Activated CD4-positive, alpha-beta T cell treated with anti-CD3 and anti-CD28 coated beads, Interleukin-2, amount 10 ng/mL, durations not matched to agents 24 days and 14 days (primary cell): ENCODE measurements at regions not wholly inside any gene's neighbourhood (a gene's known extent, or its start where the extent isn't known, plus 50 kb on each side); places are given as distances from the start of the nearest gene placed in this dataset.

Source experiments
- DNase-seq: peaks from one replicate; pipeline ENCODE4 v3.0.0; 2022
- H3K27ac Mint-ChIP-seq: one replicate; pipeline ENCODE4 v1.8.0; 2022; ENCODE audit warnings: mild to moderate bottlenecking, mixed read lengths
- H3K27me3 Mint-ChIP-seq: one replicate; pipeline ENCODE4 v1.8.0; 2022; ENCODE audit warnings: mixed read lengths
- H3K36me3 Mint-ChIP-seq: one replicate; pipeline ENCODE4 v1.8.0; 2022; ENCODE audit warnings: low read depth, mild to moderate bottlenecking, mixed read lengths
- H3K4me1 Mint-ChIP-seq: one replicate; pipeline ENCODE4 v1.8.0; 2021; ENCODE audit warnings: mixed read lengths
- H3K4me3 Mint-ChIP-seq: one replicate; pipeline ENCODE4 v1.8.0; 2022; ENCODE audit warnings: mild to moderate bottlenecking, moderate library complexity, mixed read lengths
- H3K9me3 Mint-ChIP-seq: one replicate; pipeline ENCODE4 v1.8.0; 2021; ENCODE audit warnings: mixed read lengths
- intact Hi-C: fragments of 100-400 bp; cut with micrococcal nuclease; formaldehyde crosslinking; loops from one replicate; pipeline ENCODE4 v1.15.1; 2023

GRCh38 chr4:115883847-115884246, 770.4 kb upstream of the NDST4 start:
- intact Hi-C loops: loop anchor here (10.0 kb wide), 1 partner anchor 1091 kb away; no protein-coding TSS in a partner anchor
- no peak for DNase-seq
- H3K9me3 Mint-ChIP-seq: no peaks in the 10 kb centered on the region
- H3K4me3 Mint-ChIP-seq: no peak overlapping the region
- no peak overlapping the region for H3K27ac Mint-ChIP-seq
- H3K27me3 Mint-ChIP-seq: no peaks in the 10 kb centered on the region
- no peaks in the 10 kb centered on the region for H3K36me3 Mint-ChIP-seq
- H3K4me1 Mint-ChIP-seq: no peaks in the 10 kb centered on the region

DNA sequence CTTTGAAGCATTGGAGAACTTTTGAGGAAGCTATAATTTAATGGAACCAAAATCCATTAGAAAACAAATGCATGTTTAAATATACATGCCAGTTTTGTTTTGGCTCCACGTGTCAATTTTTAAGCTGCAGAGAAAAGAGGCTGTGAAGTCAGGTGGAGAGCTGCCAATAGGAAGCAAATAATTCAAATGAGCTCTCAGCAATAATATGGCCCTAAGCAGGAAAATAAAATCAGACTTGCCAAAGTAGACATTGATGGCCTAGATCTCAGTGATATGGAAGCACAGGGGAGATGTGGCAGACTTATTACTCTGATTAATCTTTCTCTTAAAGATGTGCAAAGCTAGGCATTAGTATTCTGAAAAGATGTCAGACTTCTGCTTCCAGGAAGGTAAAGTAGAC, 769.8 kb upstream of the NDST4 start:
- no peaks in the 10 kb centered on the region for H3K4me1 Mint-ChIP-seq
- H3K36me3 Mint-ChIP-seq: no peaks in the 10 kb centered on the region
- H3K27ac Mint-ChIP-seq: no peak overlapping the region
- DNase-seq: no peak
- intact Hi-C loops: loop anchor here (10.0 kb wide), 1 partner anchor 1092 kb away; no protein-coding TSS in a partner anchor
- H3K9me3 Mint-ChIP-seq: no peaks in the 10 kb centered on the region
- no peaks in the 10 kb centered on the region for H3K27me3 Mint-ChIP-seq
- no peak overlapping the region for H3K4me3 Mint-ChIP-seq

GRCh38 chr4:115873048-115873447, 759.6 kb upstream of the NDST4 start:
- Mint-ChIP-seq H3K36me3 (no peaks in the 10 kb centered on the region), H3K27ac (no peak overlapping the region), H3K4me3 (no peak overlapping the region), H3K27me3 (no peaks in the 10 kb centered on the region), H3K4me1 (no peaks in the 10 kb centered on the region), H3K9me3 (no peaks in the 10 kb centered on the region)
- intact Hi-C loops: no loop called here
- no peak for DNase-seq

DNA sequence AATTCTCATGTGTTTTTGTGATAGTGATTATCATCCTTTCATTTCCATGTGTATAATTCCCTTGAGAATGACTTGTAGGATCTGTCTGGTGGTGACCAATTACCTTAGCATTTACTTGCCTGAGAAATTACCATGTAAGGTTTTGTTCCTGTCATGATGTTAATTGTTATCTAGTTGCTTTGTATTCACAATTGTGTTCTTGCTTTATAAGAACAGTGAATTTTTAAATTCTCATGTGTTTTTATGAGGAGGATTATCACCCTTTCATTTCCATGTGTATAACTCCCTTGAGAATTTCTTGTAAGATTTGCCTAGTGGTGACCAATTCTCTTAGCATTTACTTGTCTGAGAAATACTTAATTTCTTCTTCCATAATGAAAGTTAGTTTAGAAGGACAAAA, 758.2 kb upstream of the NDST4 start:
- no peaks in the 10 kb centered on the region for H3K27me3 Mint-ChIP-seq
- DNase-seq: no peak
- H3K4me1 Mint-ChIP-seq: no peaks in the 10 kb centered on the region
- no peaks in the 10 kb centered on the region for H3K9me3 Mint-ChIP-seq
- intact Hi-C loops: no loop called here
- no peak overlapping the region for H3K4me3 Mint-ChIP-seq
- no peaks in the 10 kb centered on the region for H3K36me3 Mint-ChIP-seq
- H3K27ac Mint-ChIP-seq: no peak overlapping the region

- Mint-ChIP-seq H3K27ac (no peak overlapping the region), H3K27me3 (no peaks in the 10 kb centered on the region), H3K4me3 (no peak overlapping the region), H3K9me3 (no peaks in the 10 kb centered on the region), H3K36me3 (no peaks in the 10 kb centered on the region), H3K4me1 (no peaks in the 10 kb centered on the region)
- DNase-seq: no peak
- intact Hi-C loops: no loop called here
Measured at GRCh38 chr4:115866364-115866896, 753.0 kb upstream of the NDST4 start.

DNA sequence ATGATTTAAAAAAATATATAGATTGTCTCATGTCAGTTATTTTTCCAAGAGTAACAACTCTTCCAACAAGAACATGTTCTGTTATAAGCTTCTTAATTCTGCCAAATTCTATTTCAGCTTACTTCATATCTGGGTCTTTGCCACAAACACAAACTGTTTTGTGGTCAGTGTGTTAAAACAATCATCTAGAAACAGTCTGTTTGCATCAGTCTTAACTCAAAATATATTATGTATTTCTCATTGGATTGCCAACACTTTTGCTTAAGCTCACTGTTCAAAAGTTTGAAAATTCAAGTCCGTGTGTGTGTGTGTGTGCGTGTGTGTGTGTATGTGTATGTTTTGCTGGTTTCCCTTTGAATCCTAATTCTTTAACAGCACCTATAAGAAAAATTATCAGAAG, 752.3 kb upstream of the NDST4 start:
- no peaks in the 10 kb centered on the region for H3K4me1 Mint-ChIP-seq
- H3K36me3 Mint-ChIP-seq: no peaks in the 10 kb centered on the region
- DNase-seq: no peak
- H3K4me3 Mint-ChIP-seq: no peak overlapping the region
- no peaks in the 10 kb centered on the region for H3K9me3 Mint-ChIP-seq
- intact Hi-C loops: no loop called here
- no peak overlapping the region for H3K27ac Mint-ChIP-seq
- no peaks in the 10 kb centered on the region for H3K27me3 Mint-ChIP-seq

GRCh38 chr4:115852767-115853091, 739.3 kb upstream of the NDST4 start:
- intact Hi-C loops: loop anchor here (5.0 kb wide), 2 partner anchors 620 to 760 kb away; no protein-coding TSS in a partner anchor
- Mint-ChIP-seq H3K4me3 (no peak overlapping the region), H3K27ac (no peak overlapping the region), H3K27me3 (no peaks in the 10 kb centered on the region), H3K36me3 (no peaks in the 10 kb centered on the region), H3K4me1 (no peaks in the 10 kb centered on the region), H3K9me3 (no peaks in the 10 kb centered on the region)
- DNase-seq: no peak

- H3K4me1 Mint-ChIP-seq: no peaks in the 10 kb centered on the region
- no peaks in the 10 kb centered on the region for H3K36me3 Mint-ChIP-seq
- H3K27ac Mint-ChIP-seq: no peak overlapping the region
- intact Hi-C loops: loop anchor here (5.0 kb wide), 2 partner anchors 620 to 760 kb away; no protein-coding TSS in a partner anchor
- peak; percentile 68 for DNase-seq
- H3K9me3 Mint-ChIP-seq: no peaks in the 10 kb centered on the region
- H3K4me3 Mint-ChIP-seq: no peak overlapping the region
- no peaks in the 10 kb centered on the region for H3K27me3 Mint-ChIP-seq
Measured at GRCh38 chr4:115851918-115852766, 738.7 kb upstream of the NDST4 start.

DNA sequence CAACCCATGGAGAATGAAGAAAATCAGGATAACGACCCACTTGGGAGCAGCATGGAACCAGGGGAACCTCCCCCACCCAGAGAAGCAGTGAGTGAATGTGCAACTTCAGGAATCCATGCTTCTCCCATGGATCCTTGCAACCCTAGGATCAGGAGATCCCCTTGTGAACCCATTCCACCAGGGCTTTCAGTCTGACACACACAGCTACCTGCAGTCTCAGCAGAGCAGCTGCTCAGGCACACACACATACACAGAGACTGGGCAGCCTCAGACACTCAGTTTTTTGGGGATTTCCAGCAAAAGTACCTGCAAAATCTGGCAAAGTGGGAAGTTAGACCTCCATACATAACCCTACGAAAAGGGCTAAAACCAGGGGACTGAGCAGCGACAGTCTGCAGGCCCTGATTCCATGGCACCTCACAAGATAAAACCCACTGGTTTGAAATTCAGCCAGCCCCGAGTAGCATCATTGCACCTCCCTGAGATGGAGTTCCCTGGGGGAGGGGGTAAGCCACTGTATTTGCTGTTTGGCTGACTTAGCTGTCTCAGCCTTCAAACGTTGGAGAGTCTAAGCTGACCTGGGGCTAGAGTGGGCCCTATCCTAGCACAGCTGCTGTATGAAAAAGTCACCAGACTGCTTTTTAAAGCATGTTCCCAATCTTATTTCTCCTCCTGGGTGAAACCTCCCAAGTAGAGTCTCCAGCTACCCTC, 737.5 kb upstream of the NDST4 start:
- Mint-ChIP-seq H3K36me3 (no peaks in the 10 kb centered on the region), H3K27ac (no peak overlapping the region), H3K4me1 (no peaks in the 10 kb centered on the region), H3K9me3 (no peaks in the 10 kb centered on the region), H3K27me3 (no peaks in the 10 kb centered on the region), H3K4me3 (no peak overlapping the region)
- intact Hi-C loops: loop anchor here (5.0 kb wide), 2 partner anchors 619 to 759 kb away; no protein-coding TSS in a partner anchor
- no peak for DNase-seq

GRCh38 chr4:115844180-115844579, 730.8 kb upstream of the NDST4 start:
- intact Hi-C loops: no loop called here
- H3K4me3 Mint-ChIP-seq: no peak overlapping the region
- no peaks in the 10 kb centered on the region for H3K36me3 Mint-ChIP-seq
- no peak for DNase-seq
- H3K9me3 Mint-ChIP-seq: no peaks in the 10 kb centered on the region
- no peaks in the 10 kb centered on the region for H3K4me1 Mint-ChIP-seq
- no peak overlapping the region for H3K27ac Mint-ChIP-seq
- no peaks in the 10 kb centered on the region for H3K27me3 Mint-ChIP-seq

- intact Hi-C loops: no loop called here
- no peak for DNase-seq
- H3K27me3 Mint-ChIP-seq: no peaks in the 10 kb centered on the region
- H3K27ac Mint-ChIP-seq: no peak overlapping the region
- no peaks in the 10 kb centered on the region for H3K9me3 Mint-ChIP-seq
- no peak overlapping the region for H3K4me3 Mint-ChIP-seq
- no peaks in the 10 kb centered on the region for H3K36me3 Mint-ChIP-seq
- H3K4me1 Mint-ChIP-seq: no peaks in the 10 kb centered on the region
Measured at GRCh38 chr4:115841871-115842270, 728.5 kb upstream of the NDST4 start.

- Mint-ChIP-seq H3K36me3 (no peaks in the 10 kb centered on the region), H3K27ac (no peak overlapping the region), H3K4me3 (no peak overlapping the region), H3K27me3 (no peaks in the 10 kb centered on the region), H3K9me3 (peaks cover 8% of the 10 kb centered on the region), H3K4me1 (no peaks in the 10 kb centered on the region)
- no peak for DNase-seq
- intact Hi-C loops: no loop called here
Measured at GRCh38 chr4:115834441-115834840, 721.0 kb upstream of the NDST4 start.

DNA sequence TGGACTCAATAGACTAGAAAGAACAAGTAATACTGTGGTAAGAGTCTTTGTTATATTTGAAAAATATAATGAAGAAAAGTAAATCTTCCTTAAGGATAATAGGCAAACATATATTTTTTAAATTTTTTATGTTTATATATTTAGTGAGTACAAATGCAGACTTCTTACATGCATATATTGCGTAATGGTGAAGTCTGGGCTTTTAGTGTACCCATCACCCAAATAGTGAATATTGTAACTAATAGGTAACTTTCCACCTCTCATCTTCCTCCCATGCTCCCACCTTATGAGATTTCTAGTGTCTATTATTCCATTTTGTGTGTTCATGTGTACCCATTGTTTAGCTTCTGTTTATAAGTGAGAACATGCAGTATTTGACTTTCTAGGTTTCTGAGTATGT, 711.2 kb upstream of the NDST4 start:
- Mint-ChIP-seq H3K27ac (no peak overlapping the region), H3K9me3 (no peaks in the 10 kb centered on the region), H3K4me1 (no peaks in the 10 kb centered on the region), H3K36me3 (no peaks in the 10 kb centered on the region), H3K4me3 (no peak overlapping the region), H3K27me3 (no peaks in the 10 kb centered on the region)
- no peak for DNase-seq
- intact Hi-C loops: no loop called here

- Mint-ChIP-seq H3K27me3 (no peaks in the 10 kb centered on the region), H3K4me3 (no peak overlapping the region), H3K9me3 (no peaks in the 10 kb centered on the region), H3K4me1 (no peaks in the 10 kb centered on the region), H3K36me3 (no peaks in the 10 kb centered on the region), H3K27ac (no peak overlapping the region)
- no peak for DNase-seq
- intact Hi-C loops: no loop called here
Measured at GRCh38 chr4:115803825-115804224, 690.4 kb upstream of the NDST4 start.
